ENCODE measurements at regions not wholly inside any gene's neighbourhood (a gene's known extent, or its start where the extent isn't known, plus 50 kb on each side); places are given as distances from the start of the nearest gene placed in this dataset.

GRCh38 chr9:105119156-105119555 is 125.3 kb upstream of the SLC44A1 start:
- no peak for TF ChIP-seq POLR2A (IDR thresholded peaks at IDR 0.05)
- TF ChIP-seq CTCF (IDR thresholded peaks at IDR 0.05): no peak

Data from heart left ventricle (tissue), 13 donors.